Mesenchymal stem cell (in vitro differentiated cells and primary cell): ENCODE measurements at regions not wholly inside any gene's neighbourhood (a gene's known extent, or its start where the extent isn't known, plus 50 kb on each side); places are given as distances from the start of the nearest gene placed in this dataset.

ENCODE experiments used
- DNase-seq: peaks from one replicate; pipeline ENCODE4 v3.0.0-alpha.2; 2013
- H2AFZ ChIP-seq: one replicate; pipeline ENCODE4 v1.6.1; 2013; ENCODE audit warnings: low read depth, mild to moderate bottlenecking, control low read depth, inconsistent platforms, low read length, moderate library complexity
- H2AK5ac ChIP-seq: 2 replicates; pipeline ENCODE4 v1.6.1; 2013; ENCODE audit warnings: low read length, moderate library complexity, mild to moderate bottlenecking, inconsistent platforms; ENCODE audit not compliant: severe bottlenecking
- H2BK120ac ChIP-seq: one replicate; pipeline ENCODE4 v1.6.1; 2013; ENCODE audit warnings: low read depth, mild to moderate bottlenecking, inconsistent platforms, low read length, moderate library complexity
- H2BK12ac ChIP-seq, 2 experiments: one replicate each; pipeline ENCODE4 v1.6.1; 2013; ENCODE audit warnings: inconsistent platforms in 2 of 2, low read length in 2 of 2, mild to moderate bottlenecking in 2 of 2, moderate library complexity in 2 of 2, control low read depth in 1 of 2
- H2BK15ac ChIP-seq: one replicate; pipeline ENCODE4 v1.6.1; 2013; ENCODE audit warnings: mild to moderate bottlenecking, low read depth, inconsistent platforms; ENCODE audit not compliant: poor library complexity, severe bottlenecking
- H2BK5ac ChIP-seq: 2 replicates; pipeline ENCODE4 v1.6.1; 2013; ENCODE audit warnings: low read depth, mild to moderate bottlenecking, low read length, control low read depth, inconsistent platforms; ENCODE audit not compliant: poor library complexity, severe bottlenecking
- H3K14ac ChIP-seq, 2 experiments: one replicate each; pipeline ENCODE4 v1.6.1; 2013; ENCODE audit warnings: inconsistent platforms in 2 of 2, low read length in 2 of 2, control low read depth in 1 of 2, mild to moderate bottlenecking in 1 of 2, moderate library complexity in 1 of 2
- H3K18ac ChIP-seq, 2 experiments: one replicate each; pipeline ENCODE4 v1.6.1; 2013; ENCODE audit warnings: inconsistent platforms in 2 of 2, low read length in 2 of 2, control low read depth in 1 of 2, low read depth in 1 of 2, mild to moderate bottlenecking in 1 of 2
- H3K23ac ChIP-seq, 2 experiments: one replicate each; pipeline ENCODE4 v1.6.1; 2013; ENCODE audit warnings: inconsistent platforms in 2 of 2, low read length in 2 of 2, mild to moderate bottlenecking in 2 of 2, moderate library complexity in 2 of 2, control low read depth in 1 of 2
- H3K27ac ChIP-seq: 2 replicates; pipeline ENCODE4 v1.5.1; 2013; ENCODE audit warnings: mild to moderate bottlenecking, moderate library complexity, low read length, control low read depth, inconsistent platforms; ENCODE audit not compliant: poor library complexity, severe bottlenecking
- H3K27me3 ChIP-seq, 2 experiments: 2 replicates each; pipeline versions ENCODE4 v1.6.1 to v1.7.0; 2013; ENCODE audit warnings: low read length in 2 of 2, mild to moderate bottlenecking in 2 of 2, moderate library complexity in 2 of 2, control low read depth in 1 of 2, inconsistent platforms in 1 of 2; ENCODE audit not compliant: control insufficient read depth in 1 of 2, insufficient read depth in 1 of 2
- H3K36me3 ChIP-seq, 2 experiments: 2 replicates each; pipeline versions ENCODE4 v1.6.1 to v1.7.0; 2013; ENCODE audit warnings: low read length in 2 of 2, control low read depth in 1 of 2, inconsistent platforms in 1 of 2, low read depth in 1 of 2, mild to moderate bottlenecking in 1 of 2; ENCODE audit not compliant: insufficient read depth in 2 of 2, control insufficient read depth in 1 of 2
- H3K4ac ChIP-seq, 2 experiments: one replicate each; pipeline ENCODE4 v1.6.1; 2013; ENCODE audit warnings: inconsistent platforms in 2 of 2, low read length in 2 of 2, mild to moderate bottlenecking in 2 of 2, moderate library complexity in 2 of 2, control low read depth in 1 of 2, low read depth in 1 of 2
- H3K4me1 ChIP-seq: 2 replicates; pipeline ENCODE4 v1.6.1; 2013; ENCODE audit warnings: low read depth, low read length, control low read depth; ENCODE audit not compliant: control insufficient read depth, insufficient read depth
- H3K4me2 ChIP-seq: 2 replicates; pipeline ENCODE4 v1.6.1; 2013; ENCODE audit warnings: low read length, mild to moderate bottlenecking, inconsistent platforms; ENCODE audit not compliant: poor library complexity, severe bottlenecking
- H3K4me3 ChIP-seq, 2 experiments: 2 replicates each; pipeline versions ENCODE4 v1.5.1 to v1.7.0; 2013; ENCODE audit warnings: low read length in 2 of 2, mild to moderate bottlenecking in 2 of 2, control low read depth in 1 of 2, low read depth in 1 of 2; ENCODE audit not compliant: insufficient read depth in 1 of 2
- H3K79me1 ChIP-seq: replicated peaks from 2 replicates; pipeline ENCODE4 v1.6.1; 2013; ENCODE audit warnings: mild to moderate bottlenecking, control low read depth, low read length, inconsistent platforms; ENCODE audit not compliant: poor library complexity, severe bottlenecking
- H3K9ac ChIP-seq: 2 replicates; pipeline ENCODE4 v1.7.0; 2013; ENCODE audit warnings: mild to moderate bottlenecking, low read length, moderate library complexity
- H3K9me3 ChIP-seq: 2 replicates; pipeline ENCODE4 v1.7.0; 2013; ENCODE audit warnings: mild to moderate bottlenecking, low read length; ENCODE audit not compliant: control insufficient read depth
- H4K8ac ChIP-seq: one replicate; pipeline ENCODE4 v1.6.1; 2013; ENCODE audit warnings: inconsistent platforms, mild to moderate bottlenecking, low read length, moderate library complexity
- H4K91ac ChIP-seq: one replicate; pipeline ENCODE4 v1.6.1; 2013; ENCODE audit warnings: mild to moderate bottlenecking, low read length, inconsistent platforms
- WGBS: methylation state at CpG from one replicate; pipeline ENCODE4 v1.1.7; 2013; ENCODE audit warnings: mixed read lengths; 5-methylcytosine and 5-hydroxymethylcytosine counted together

GRCh38 chr10:10803278-10803677 lies 214.4 kb upstream of the CELF2 start:
- no peak for DNase-seq
- Histone ChIP-seq H3K4me3 (peak overlapping the region in 1 of 2 experiments; percentile 47), H3K9me3 (no peaks in the 10 kb centered on the region), H2BK120ac (no peak overlapping the region), H4K91ac (no peak overlapping the region), H3K14ac (no peak overlapping the region), H2BK12ac (no peak overlapping the region), H3K36me3 (no peaks in the 10 kb centered on the region), H3K18ac (no peak overlapping the region), H3K27ac (no peak overlapping the region), H2BK5ac (no peak overlapping the region), H3K27me3 (no peaks in the 10 kb centered on the region), H3K9ac (peak overlapping the region; percentile 41), H3K79me1 (no peaks in the 10 kb centered on the region), H3K23ac (no peak overlapping the region), H2AFZ (no peak overlapping the region), H3K4me2 (no peak overlapping the region), H2AK5ac (no peak overlapping the region), H2BK15ac (no peak overlapping the region), H3K4ac (no peak overlapping the region), H3K4me1 (peaks cover 6% of the 10 kb centered on the region), H4K8ac (no peak overlapping the region)
- 100% methylated on average over 1 of the region's 1 CpG for WGBS

GRCh38 chr10:10804061-10804460 lies 213.6 kb upstream of the CELF2 start:
- Histone ChIP-seq H3K23ac (no peak overlapping the region), H3K27ac (no peak overlapping the region), H3K14ac (no peak overlapping the region), H3K79me1 (no peaks in the 10 kb centered on the region), H4K8ac (no peak overlapping the region), H4K91ac (no peak overlapping the region), H3K4me2 (no peak overlapping the region), H3K9ac (no peak overlapping the region), H3K27me3 (no peaks in the 10 kb centered on the region), H2AFZ (no peak overlapping the region), H2BK5ac (no peak overlapping the region), H2BK12ac (no peak overlapping the region), H2BK120ac (no peak overlapping the region), H3K18ac (no peak overlapping the region), H3K4me3 (no peak overlapping the region), H3K4me1 (peaks cover 1% of the 10 kb centered on the region), H3K4ac (no peak overlapping the region), H3K9me3 (no peaks in the 10 kb centered on the region), H2BK15ac (no peak overlapping the region), H3K36me3 (no peaks in the 10 kb centered on the region), H2AK5ac (no peak overlapping the region)
- no peak for DNase-seq

GRCh38 chr10:10804998-10805740 lies 212.5 kb upstream of the CELF2 start:
- H3K79me1 ChIP-seq: no peaks in the 10 kb centered on the region
- H3K23ac ChIP-seq: no peak overlapping the region
- 20% methylated on average over 6 of the region's 7 CpGs for WGBS
- no peak overlapping the region for H2BK15ac ChIP-seq
- no peaks in the 10 kb centered on the region for H3K36me3 ChIP-seq
- no peak overlapping the region for H2BK120ac ChIP-seq
- DNase-seq: no peak
- H3K27ac ChIP-seq: peak overlapping the region; percentile 71
- no peak overlapping the region for H3K18ac ChIP-seq
- no peak overlapping the region for H4K8ac ChIP-seq
- H4K91ac ChIP-seq: no peak overlapping the region
- peak overlapping the region; percentile 67 for H3K9ac ChIP-seq
- H2AK5ac ChIP-seq: no peak overlapping the region
- H2BK12ac ChIP-seq: no peak overlapping the region
- no peak overlapping the region for H2BK5ac ChIP-seq
- no peak overlapping the region for H3K4me3 ChIP-seq
- H3K14ac ChIP-seq: no peak overlapping the region
- no peaks in the 10 kb centered on the region for H3K27me3 ChIP-seq
- H3K9me3 ChIP-seq: no peaks in the 10 kb centered on the region
- H3K4me1 ChIP-seq: peaks cover 1% of the 10 kb centered on the region
- H3K4me2 ChIP-seq: peak overlapping the region; percentile 36
- no peak overlapping the region for H2AFZ ChIP-seq
- H3K4ac ChIP-seq: no peak overlapping the region

GRCh38 chr10:10807106-10807505 lies 210.6 kb upstream of the CELF2 start:
- no peak overlapping the region for H4K91ac ChIP-seq
- H3K14ac ChIP-seq: no peak overlapping the region
- H2AK5ac ChIP-seq: no peak overlapping the region
- no peak overlapping the region for H2AFZ ChIP-seq
- H2BK120ac ChIP-seq: no peak overlapping the region
- no peak overlapping the region for H3K4me2 ChIP-seq
- H3K79me1 ChIP-seq: no peaks in the 10 kb centered on the region
- no peak for DNase-seq
- no peaks in the 10 kb centered on the region for H3K27me3 ChIP-seq
- no peak overlapping the region for H4K8ac ChIP-seq
- no peak overlapping the region for H3K4me3 ChIP-seq
- no peak overlapping the region for H3K23ac ChIP-seq
- H3K4me1 ChIP-seq: peaks cover 1% of the 10 kb centered on the region
- no peaks in the 10 kb centered on the region for H3K36me3 ChIP-seq
- no peak overlapping the region for H3K18ac ChIP-seq
- H3K4ac ChIP-seq: no peak overlapping the region
- no peak overlapping the region for H3K27ac ChIP-seq
- no peak overlapping the region for H2BK5ac ChIP-seq
- no peak overlapping the region for H3K9ac ChIP-seq
- no peaks in the 10 kb centered on the region for H3K9me3 ChIP-seq
- WGBS: no CpG with 5 or more reads among the region's 1 CpG
- H2BK12ac ChIP-seq: no peak overlapping the region
- no peak overlapping the region for H2BK15ac ChIP-seq
